ENCODE measurements at regions not wholly inside any gene's neighbourhood (a gene's known extent, or its start where the extent isn't known, plus 50 kb on each side); places are given as distances from the start of the nearest gene placed in this dataset.

- Mint-ChIP-seq H3K9me3 (ENCODE audit: unreplicated experiment) (no peaks in the 10 kb centered on the region), H3K36me3 (ENCODE audit: low read depth, unreplicated experiment) (no peaks in the 10 kb centered on the region), H3K27ac (ENCODE audit: unreplicated experiment) (no peak overlapping the region), H3K27me3 (ENCODE audit: low read depth, unreplicated experiment) (no peaks in the 10 kb centered on the region), H3K4me3 (ENCODE audit: unreplicated experiment) (no peak overlapping the region), H3K4me1 (ENCODE audit: low read depth, unreplicated experiment) (no peaks in the 10 kb centered on the region)
- no peaks in the 10 kb centered on the region for H3K4me1 ChIP-seq (ENCODE audit: insufficient read depth, low read length)
- no peak for DNase-seq (ENCODE audit: low read depth)
- no peak overlapping the region for H3K4me3 ChIP-seq (ENCODE audit: insufficient read depth, low read depth, low read length)
- H3K79me2 ChIP-seq (ENCODE audit: insufficient read depth, low read length) = no peaks in the 10 kb centered on the region
- H2AFZ ChIP-seq (ENCODE audit: low read depth, low read length) = no peak overlapping the region
- H4K20me1 ChIP-seq (ENCODE audit: insufficient read depth, low read length) = no peaks in the 10 kb centered on the region
- no peak overlapping the region for H3K4me2 ChIP-seq (ENCODE audit: low read length)
- H3K27ac ChIP-seq (ENCODE audit: low read depth, low read length) = no peak overlapping the region
- TF ChIP-seq EZH2 (IDR thresholded peaks at IDR 0.05; ENCODE audit: insufficient read depth, low read length) (no peak), CTCF (IDR thresholded peaks at IDR 0.05; ENCODE audit: insufficient read depth, low read depth, low read length) (no peak)
- no peaks in the 10 kb centered on the region for H3K9me3 ChIP-seq (ENCODE audit: insufficient read depth, low read depth, low read length)
- FAIRE-seq = no peak
- no peaks in the 10 kb centered on the region for H3K27me3 ChIP-seq (ENCODE audit: insufficient read depth, low read length)
- H3K36me3 ChIP-seq (ENCODE audit: insufficient read depth, low read length) = no peaks in the 10 kb centered on the region
- H3K9ac ChIP-seq (ENCODE audit: low read length) = no peak overlapping the region
Measured at GRCh38 chr4:96126227-96126626, 286.3 kb downstream of the PDHA2 start.

GRCh38 chr4:96131186-96131585, 291.3 kb downstream of the PDHA2 start:
- Mint-ChIP-seq H3K27me3 (ENCODE audit: low read depth, unreplicated experiment) (no peaks in the 10 kb centered on the region), H3K9me3 (ENCODE audit: unreplicated experiment) (no peaks in the 10 kb centered on the region), H3K4me3 (ENCODE audit: unreplicated experiment) (no peak overlapping the region), H3K4me1 (ENCODE audit: low read depth, unreplicated experiment) (peaks cover 9% of the 10 kb centered on the region), H3K27ac (ENCODE audit: unreplicated experiment) (no peak overlapping the region), H3K36me3 (ENCODE audit: low read depth, unreplicated experiment) (no peaks in the 10 kb centered on the region)
- Histone ChIP-seq H3K4me2 (ENCODE audit: low read length) (no peak overlapping the region), H3K36me3 (ENCODE audit: insufficient read depth, low read length) (no peaks in the 10 kb centered on the region), H3K27ac (ENCODE audit: low read depth, low read length) (no peak overlapping the region), H4K20me1 (ENCODE audit: insufficient read depth, low read length) (no peaks in the 10 kb centered on the region), H3K9me3 (ENCODE audit: insufficient read depth, low read depth, low read length) (no peaks in the 10 kb centered on the region), H3K27me3 (ENCODE audit: insufficient read depth, low read length) (no peaks in the 10 kb centered on the region), H2AFZ (ENCODE audit: low read depth, low read length) (no peak overlapping the region), H3K79me2 (ENCODE audit: insufficient read depth, low read length) (no peaks in the 10 kb centered on the region), H3K4me1 (ENCODE audit: insufficient read depth, low read length) (no peaks in the 10 kb centered on the region), H3K4me3 (ENCODE audit: insufficient read depth, low read depth, low read length) (no peak overlapping the region), H3K9ac (ENCODE audit: low read length) (no peak overlapping the region)
- peak; percentile 58 for DNase-seq (ENCODE audit: low read depth)
- TF ChIP-seq CTCF (IDR thresholded peaks at IDR 0.05; ENCODE audit: insufficient read depth, low read depth, low read length) (no peak), EZH2 (IDR thresholded peaks at IDR 0.05; ENCODE audit: insufficient read depth, low read length) (no peak)
- no peak for FAIRE-seq

GRCh38 chr4:96134806-96135205, 294.9 kb downstream of the PDHA2 start:
- no peaks in the 10 kb centered on the region for H3K36me3 ChIP-seq (ENCODE audit: insufficient read depth, low read length)
- Mint-ChIP-seq H3K4me1 (ENCODE audit: low read depth, unreplicated experiment) (peaks cover 16% of the 10 kb centered on the region), H3K27me3 (ENCODE audit: low read depth, unreplicated experiment) (no peaks in the 10 kb centered on the region), H3K36me3 (ENCODE audit: low read depth, unreplicated experiment) (no peaks in the 10 kb centered on the region), H3K4me3 (ENCODE audit: unreplicated experiment) (no peak overlapping the region), H3K9me3 (ENCODE audit: unreplicated experiment) (no peaks in the 10 kb centered on the region), H3K27ac (ENCODE audit: unreplicated experiment) (no peak overlapping the region)
- H3K79me2 ChIP-seq (ENCODE audit: insufficient read depth, low read length) = no peaks in the 10 kb centered on the region
- no peaks in the 10 kb centered on the region for H3K9me3 ChIP-seq (ENCODE audit: insufficient read depth, low read depth, low read length)
- no peak for FAIRE-seq
- H3K4me1 ChIP-seq (ENCODE audit: insufficient read depth, low read length) = no peaks in the 10 kb centered on the region
- no peak overlapping the region for H3K4me3 ChIP-seq (ENCODE audit: insufficient read depth, low read depth, low read length)
- TF ChIP-seq EZH2 (IDR thresholded peaks at IDR 0.05; ENCODE audit: insufficient read depth, low read length) (no peak), CTCF (IDR thresholded peaks at IDR 0.05; ENCODE audit: insufficient read depth, low read depth, low read length) (no peak)
- no peak overlapping the region for H3K27ac ChIP-seq (ENCODE audit: low read depth, low read length)
- H3K27me3 ChIP-seq (ENCODE audit: insufficient read depth, low read length) = no peaks in the 10 kb centered on the region
- DNase-seq (ENCODE audit: low read depth) = no peak
- no peaks in the 10 kb centered on the region for H4K20me1 ChIP-seq (ENCODE audit: insufficient read depth, low read length)
- H3K9ac ChIP-seq (ENCODE audit: low read length) = no peak overlapping the region
- H3K4me2 ChIP-seq (ENCODE audit: low read length) = no peak overlapping the region
- no peak overlapping the region for H2AFZ ChIP-seq (ENCODE audit: low read depth, low read length)
